ENCODE measurements at regions not wholly inside any gene's neighbourhood (a gene's known extent, or its start where the extent isn't known, plus 50 kb on each side); places are given as distances from the start of the nearest gene placed in this dataset.

GRCh38 chr5:107792940-107793339 is 122.2 kb upstream of the EFNA5 start (continued):
- no peak for TF ChIP-seq PRDM15 (CRISPR knock-in tag; IDR thresholded peaks at IDR 0.05)
- TF ChIP-seq NFATC4 (CRISPR knock-in tag; IDR thresholded peaks at IDR 0.05) = no peak
- TF ChIP-seq MLX (CRISPR knock-in tag; IDR thresholded peaks at IDR 0.05) = no peak
- no peak for TF ChIP-seq ERG (CRISPR knock-in tag; IDR thresholded peaks at IDR 0.05)
- TF ChIP-seq ZNF219 (CRISPR knock-in tag; IDR thresholded peaks at IDR 0.05; ENCODE audit: borderline replicate concordance) = no peak
- no peak for TF ChIP-seq AFF4 (CRISPR knock-in tag; IDR thresholded peaks at IDR 0.05; ENCODE audit: borderline replicate concordance)
- no peak for TF ChIP-seq NR1H2 (CRISPR knock-in tag; IDR thresholded peaks at IDR 0.05)
- no peak for TF ChIP-seq CDX4 (CRISPR knock-in tag; IDR thresholded peaks at IDR 0.05; ENCODE audit: borderline replicate concordance)
- TF ChIP-seq USF1 (CRISPR knock-in tag; IDR thresholded peaks at IDR 0.05) = no peak

GRCh38 chr5:107790671-107791070 is 119.9 kb upstream of the EFNA5 start:
- peaks cover 20% of the 10 kb centered on the region for H3K9me3 Mint-ChIP-seq
- no peak overlapping the region for H3K4me3 Mint-ChIP-seq
- DNase-seq (ENCODE audit: low spot score) (no peak), ATAC-seq (no peak)
- H3K27me3 Mint-ChIP-seq (ENCODE audit: low read depth) = no peaks in the 10 kb centered on the region
- H3K4me1 Mint-ChIP-seq = no peaks in the 10 kb centered on the region
- H3K27ac Mint-ChIP-seq = no peak overlapping the region
- ChIA-PET POLR2A (no interaction called here), CTCF (no interaction called here)
- TF ChIP-seq NR2C2 (CRISPR knock-in tag; IDR thresholded peaks at IDR 0.05) = no peak
- no peak for TF ChIP-seq ZNF263 (CRISPR knock-in tag; IDR thresholded peaks at IDR 0.05; ENCODE audit: low read depth)
- TF ChIP-seq TEAD4 (CRISPR knock-in tag; IDR thresholded peaks at IDR 0.05) = no peak
- TF ChIP-seq FOXP4 (CRISPR knock-in tag; IDR thresholded peaks at IDR 0.05) = no peak
- TF ChIP-seq ZMAT4 (CRISPR knock-in tag; IDR thresholded peaks at IDR 0.05) = no peak
- no peak for TF ChIP-seq ZNF423 (CRISPR knock-in tag; IDR thresholded peaks at IDR 0.05)
- TF ChIP-seq RELA (CRISPR knock-in tag; IDR thresholded peaks at IDR 0.05; ENCODE audit: borderline replicate concordance) = no peak
- TF ChIP-seq OVOL2 (CRISPR knock-in tag; IDR thresholded peaks at IDR 0.05; ENCODE audit: borderline replicate concordance) = no peak
- no peak for TF ChIP-seq PRDM15 (CRISPR knock-in tag; IDR thresholded peaks at IDR 0.05)
- H3K36me3 Mint-ChIP-seq = no peaks in the 10 kb centered on the region

All from WTC11 (cell line).